ENCODE measurements at regions not wholly inside any gene's neighbourhood (a gene's known extent, or its start where the extent isn't known, plus 50 kb on each side); places are given as distances from the start of the nearest gene placed in this dataset.

DNA sequence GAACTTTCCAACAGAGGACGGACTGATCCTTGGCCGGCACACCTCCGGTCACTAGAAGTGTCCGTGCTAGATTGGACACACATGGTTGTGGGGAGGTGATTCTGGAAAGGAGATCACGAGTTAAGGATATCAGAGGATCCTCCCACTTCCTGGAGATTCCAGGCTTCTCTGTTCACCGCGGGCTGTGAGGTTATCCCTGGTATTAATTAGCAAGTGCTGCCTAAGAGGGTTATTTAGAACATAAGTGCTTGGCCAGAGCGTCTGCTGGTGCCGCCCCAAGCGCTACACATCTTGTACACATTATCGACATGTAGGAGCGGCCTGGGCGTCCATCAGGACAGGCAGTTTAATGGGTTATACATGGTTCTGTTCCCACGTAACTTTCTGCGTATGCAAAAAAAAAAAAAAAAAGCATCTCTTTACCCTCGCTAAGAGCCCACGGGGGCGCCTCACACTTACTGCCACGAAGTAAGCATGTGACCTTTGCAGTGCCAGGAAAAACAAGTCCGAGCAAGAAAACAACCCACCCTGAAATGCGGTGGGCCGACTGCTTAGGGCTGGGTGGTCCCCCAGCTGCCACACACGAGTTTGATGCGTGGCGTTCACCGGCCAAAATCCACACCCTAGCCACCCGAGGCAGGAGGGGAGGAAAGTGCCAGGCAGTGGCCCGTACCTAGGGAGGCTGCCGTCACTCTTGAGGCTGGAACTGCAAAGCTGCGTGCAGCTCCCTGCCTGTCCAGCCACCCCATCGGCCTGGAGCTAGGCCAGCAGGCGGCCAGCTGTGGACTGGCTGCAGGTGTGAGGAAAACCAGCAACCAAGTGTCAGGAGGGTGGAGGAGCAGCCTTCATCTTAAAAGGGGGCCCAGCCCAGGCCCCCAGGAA, 78.0 kb downstream of the CPN2 start:
- ChIA-PET POLR2A (interaction anchor here (1.0 kb wide), 1 partner anchor 10 kb away, joined by 3 read pairs; no protein-coding TSS in a partner anchor), CTCF (interaction anchor here (1.5 kb wide), 1 partner anchor 43 kb away, joined by 4 read pairs; no protein-coding TSS in a partner anchor)
- intact Hi-C loops (cut with micrococcal nuclease) = no loop called here
- ATAC-seq (no peak), DNase-seq (no peak)
- Mint-ChIP-seq H3K4me3 (no peak overlapping the region), H3K4me1 (ENCODE audit: low read depth) (peaks cover 4% of the 10 kb centered on the region), H3K36me3 (ENCODE audit: low read depth) (no peaks in the 10 kb centered on the region), H3K27me3 (peaks cover 2% of the 10 kb centered on the region), H3K9me3 (no peaks in the 10 kb centered on the region), H3K27ac (no peak overlapping the region)
- TF ChIP-seq, protein P1, sequence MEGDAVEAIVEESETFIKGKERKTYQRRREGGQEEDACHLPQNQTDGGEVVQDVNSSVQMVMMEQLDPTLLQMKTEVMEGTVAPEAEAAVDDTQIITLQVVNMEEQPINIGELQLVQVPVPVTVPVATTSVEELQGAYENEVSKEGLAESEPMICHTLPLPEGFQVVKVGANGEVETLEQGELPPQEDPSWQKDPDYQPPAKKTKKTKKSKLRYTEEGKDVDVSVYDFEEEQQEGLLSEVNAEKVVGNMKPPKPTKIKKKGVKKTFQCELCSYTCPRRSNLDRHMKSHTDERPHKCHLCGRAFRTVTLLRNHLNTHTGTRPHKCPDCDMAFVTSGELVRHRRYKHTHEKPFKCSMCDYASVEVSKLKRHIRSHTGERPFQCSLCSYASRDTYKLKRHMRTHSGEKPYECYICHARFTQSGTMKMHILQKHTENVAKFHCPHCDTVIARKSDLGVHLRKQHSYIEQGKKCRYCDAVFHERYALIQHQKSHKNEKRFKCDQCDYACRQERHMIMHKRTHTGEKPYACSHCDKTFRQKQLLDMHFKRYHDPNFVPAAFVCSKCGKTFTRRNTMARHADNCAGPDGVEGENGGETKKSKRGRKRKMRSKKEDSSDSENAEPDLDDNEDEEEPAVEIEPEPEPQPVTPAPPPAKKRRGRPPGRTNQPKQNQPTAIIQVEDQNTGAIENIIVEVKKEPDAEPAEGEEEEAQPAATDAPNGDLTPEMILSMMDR (IDR thresholded peaks at IDR 0.05) = no peak

DNA sequence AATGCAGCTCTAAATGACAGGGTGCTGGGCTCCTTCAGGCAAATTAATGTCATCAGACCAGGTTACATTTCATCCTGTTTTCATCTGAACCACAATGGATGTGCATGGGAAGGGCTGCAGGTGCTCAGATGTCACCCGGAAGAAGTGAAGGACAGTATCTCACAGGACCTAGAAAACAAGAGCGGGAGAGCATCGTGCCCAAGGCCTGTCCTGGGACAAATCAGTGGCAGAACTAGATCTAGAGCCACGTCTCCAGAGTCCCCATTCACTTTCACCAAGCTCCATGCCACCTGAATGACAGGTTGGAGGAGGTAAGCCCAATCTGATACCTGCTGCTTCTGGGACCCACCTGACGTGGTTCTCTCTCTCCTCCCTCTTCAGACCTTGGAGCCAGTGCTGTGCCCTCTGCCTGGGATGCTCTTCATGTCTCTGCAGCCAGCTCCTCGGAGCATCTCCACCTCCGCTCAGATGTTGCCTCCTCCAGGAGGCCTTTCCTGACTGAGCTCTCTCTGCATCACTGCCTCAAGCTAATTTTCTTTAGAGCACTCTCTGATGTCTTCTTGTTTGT, 77.3 kb downstream of the CPN2 start:
- Mint-ChIP-seq H3K4me3 (no peak overlapping the region), H3K4me1 (ENCODE audit: low read depth) (peaks cover 4% of the 10 kb centered on the region), H3K27ac (no peak overlapping the region), H3K9me3 (no peaks in the 10 kb centered on the region), H3K36me3 (ENCODE audit: low read depth) (no peaks in the 10 kb centered on the region), H3K27me3 (peaks cover 2% of the 10 kb centered on the region)
- DNase-seq (no peak), ATAC-seq (no peak)
- TF ChIP-seq, protein P1 (IDR thresholded peaks at IDR 0.05) = no peak
- ChIA-PET CTCF (interaction anchor here (1.5 kb wide), 1 partner anchor 42 kb away, joined by 4 read pairs; no protein-coding TSS in a partner anchor), POLR2A (no interaction called here)
- intact Hi-C loops (cut with micrococcal nuclease) = no loop called here

- Mint-ChIP-seq H3K36me3 (ENCODE audit: low read depth) (no peaks in the 10 kb centered on the region), H3K4me1 (ENCODE audit: low read depth) (peaks cover 4% of the 10 kb centered on the region), H3K27ac (no peak overlapping the region), H3K4me3 (no peak overlapping the region), H3K27me3 (no peaks in the 10 kb centered on the region), H3K9me3 (no peaks in the 10 kb centered on the region)
- TF ChIP-seq, protein P1 (IDR thresholded peaks at IDR 0.05) = no peak
- no peak for ATAC-seq
- POLR2A ChIA-PET = interaction anchor here (0.5 kb wide), 1 partner anchor 35 kb away, joined by 3 read pairs; no protein-coding TSS in a partner anchor
- intact Hi-C loops (cut with micrococcal nuclease) = no loop called here
- CTCF ChIA-PET = interaction anchor here (1.5 kb wide), 1 partner anchor 41 kb away, joined by 4 read pairs; no protein-coding TSS in a partner anchor
- DNase-seq = no peak
Observed at GRCh38 chr3:194274424-194275085, 76.6 kb downstream of the CPN2 start.

DNA sequence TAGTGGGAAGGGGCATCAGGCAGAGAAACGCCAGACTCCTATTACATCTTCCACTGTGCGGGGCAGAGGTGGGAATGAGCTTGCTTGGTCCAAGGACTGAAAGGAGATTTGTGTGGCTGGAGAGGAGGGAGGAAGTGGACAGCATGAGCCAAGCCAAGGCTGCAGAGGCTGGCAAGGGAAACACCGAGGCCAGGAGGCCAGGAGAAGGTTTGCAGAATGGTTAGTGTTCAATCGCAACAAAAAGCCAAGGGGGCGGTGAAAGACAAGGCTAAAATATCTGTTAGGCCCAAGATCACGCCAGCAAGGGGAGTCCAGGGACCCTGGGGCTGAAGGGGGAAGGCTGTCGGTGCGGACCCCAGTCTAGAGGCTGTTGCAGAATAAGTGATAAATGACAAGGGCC, 75.8 kb downstream of the CPN2 start:
- no peaks in the 10 kb centered on the region for H3K36me3 Mint-ChIP-seq (ENCODE audit: low read depth)
- H3K9me3 Mint-ChIP-seq = no peaks in the 10 kb centered on the region
- H3K4me3 Mint-ChIP-seq = no peak overlapping the region
- ATAC-seq (peak; percentile 17), DNase-seq (peak; percentile 7)
- CTCF ChIA-PET = no interaction called here
- H3K27ac Mint-ChIP-seq = no peak overlapping the region
- H3K4me1 Mint-ChIP-seq (ENCODE audit: low read depth) = peaks cover 2% of the 10 kb centered on the region
- TF ChIP-seq, protein P1 (IDR thresholded peaks at IDR 0.05) = no peak
- H3K27me3 Mint-ChIP-seq = no peaks in the 10 kb centered on the region
- POLR2A ChIA-PET = no interaction called here
- intact Hi-C loops (cut with micrococcal nuclease) = no loop called here
